ENCODE measurements at regions not wholly inside any gene's neighbourhood (a gene's known extent, or its start where the extent isn't known, plus 50 kb on each side); places are given as distances from the start of the nearest gene placed in this dataset.
A peak's percentile ranks its signal among the peaks of the same experiment; 100 is the strongest.

DNA sequence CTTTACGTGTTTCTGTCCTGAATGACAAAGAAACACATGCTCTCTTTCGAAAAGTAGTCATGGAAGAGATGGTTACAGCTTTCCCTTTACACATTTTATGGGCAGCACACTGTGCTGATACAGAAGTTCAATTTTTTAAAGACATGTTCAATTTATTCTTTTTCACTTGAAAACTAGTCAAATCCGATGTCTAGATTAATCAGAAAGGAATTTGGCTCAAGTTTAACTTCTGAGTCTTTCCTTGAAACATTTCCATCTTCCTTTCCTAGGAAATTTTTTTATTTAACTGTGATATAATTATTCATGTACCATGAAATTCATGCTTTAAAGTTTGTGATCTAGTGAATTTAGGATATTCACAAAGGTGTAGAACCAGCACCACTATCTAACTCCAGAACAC is 360.1 kb downstream of the TNS3 start:
- DNase-seq (ENCODE audit: low read depth): no peak

DNA sequence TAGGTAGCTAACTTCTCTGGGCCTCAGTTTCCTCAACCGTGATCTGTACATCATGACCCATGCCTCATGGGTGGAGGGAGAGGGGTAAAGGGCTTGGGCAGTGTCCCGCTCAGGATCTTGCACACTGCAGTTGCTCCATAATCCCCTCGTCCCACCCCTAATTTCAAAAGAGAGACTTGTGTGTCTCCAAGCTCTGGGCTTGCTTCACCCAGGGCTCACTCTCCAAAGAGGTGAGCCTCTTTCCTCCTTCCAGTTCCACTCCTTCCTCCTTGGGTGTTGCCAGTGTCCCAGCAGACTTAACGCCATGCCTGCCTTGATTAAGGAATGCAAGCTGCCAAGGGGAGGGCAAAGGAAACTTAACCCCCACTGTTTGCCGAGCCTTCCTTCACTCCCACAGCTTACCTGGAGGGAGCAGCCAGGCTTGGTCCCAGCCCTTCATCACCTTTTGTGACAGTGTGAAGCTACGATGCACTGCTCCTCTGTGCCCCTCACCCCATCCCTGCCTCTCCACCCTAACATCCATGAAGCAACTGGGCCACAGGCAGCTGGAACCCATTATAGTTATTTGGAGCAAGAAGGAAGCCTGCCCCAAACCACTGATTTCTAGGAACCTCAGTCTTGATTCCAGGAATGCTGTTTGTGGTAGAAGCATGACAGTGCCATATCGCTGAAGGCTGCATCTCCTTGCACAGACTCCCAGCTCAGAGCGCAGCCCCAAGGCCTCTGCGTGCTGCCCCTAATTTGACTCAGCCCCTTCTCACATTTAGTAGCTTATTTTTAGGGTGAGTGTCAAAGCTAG is 363.3 kb downstream of the TNS3 start:
- no peak for DNase-seq (ENCODE audit: low read depth)

DNA sequence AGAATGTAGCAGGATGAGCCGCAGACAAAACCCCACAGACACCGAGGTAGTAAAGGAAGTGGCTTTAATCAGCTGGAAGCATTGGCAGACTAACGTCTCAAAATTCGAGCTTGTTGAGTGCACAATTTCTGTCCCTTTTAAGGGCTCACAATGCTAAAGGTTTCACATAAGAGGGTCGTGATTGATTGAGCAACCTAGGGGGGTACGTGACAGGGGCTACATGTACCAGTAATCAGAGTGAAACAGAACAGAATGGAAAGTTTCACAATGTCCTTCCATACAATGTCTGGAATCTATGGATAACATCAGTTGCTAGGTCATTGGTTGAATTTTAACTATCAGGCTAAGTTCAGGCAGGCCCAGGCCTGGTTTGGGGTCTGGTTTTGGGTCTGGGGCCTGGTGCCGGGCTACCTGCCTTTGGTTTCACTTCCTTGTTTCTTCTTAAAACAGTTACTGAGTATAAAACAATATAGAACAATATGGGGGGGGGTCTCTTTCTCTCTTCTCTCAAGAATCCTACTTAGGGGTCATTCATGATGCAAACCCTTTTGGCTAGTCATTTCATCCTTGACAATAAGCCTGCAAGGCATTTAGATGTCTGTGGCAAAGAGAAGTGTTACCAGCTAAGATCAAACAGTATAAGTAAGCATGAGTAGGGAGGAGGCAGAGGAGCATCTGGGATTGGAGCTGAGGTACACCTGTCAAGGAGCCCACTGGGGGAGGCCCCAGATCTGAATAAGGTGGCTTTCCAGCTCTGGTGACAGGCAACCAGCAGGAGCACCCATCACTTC is 364.1 kb downstream of the TNS3 start:
- no peak for DNase-seq (ENCODE audit: low read depth)

DNA sequence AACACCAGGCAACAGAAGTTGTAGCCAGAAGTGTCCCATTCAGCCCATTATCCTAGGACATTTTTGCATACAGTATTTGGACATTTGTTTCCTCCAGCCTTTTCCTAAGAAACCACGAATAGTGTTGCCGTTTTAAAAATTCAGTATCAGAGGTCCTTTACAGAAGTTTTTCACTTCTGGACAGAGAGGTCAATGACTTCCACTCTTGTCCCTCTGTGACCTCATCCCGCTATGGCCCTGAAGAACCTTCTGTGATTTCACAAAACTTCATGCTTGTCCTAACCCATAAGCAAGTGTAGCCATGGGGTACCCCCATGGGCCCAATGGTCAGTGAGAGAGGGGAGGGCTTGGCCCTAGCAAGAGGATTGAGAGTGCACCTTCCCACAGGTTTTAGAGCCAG is 364.8 kb downstream of the TNS3 start:
- no peak for DNase-seq (ENCODE audit: low read depth)

DNA sequence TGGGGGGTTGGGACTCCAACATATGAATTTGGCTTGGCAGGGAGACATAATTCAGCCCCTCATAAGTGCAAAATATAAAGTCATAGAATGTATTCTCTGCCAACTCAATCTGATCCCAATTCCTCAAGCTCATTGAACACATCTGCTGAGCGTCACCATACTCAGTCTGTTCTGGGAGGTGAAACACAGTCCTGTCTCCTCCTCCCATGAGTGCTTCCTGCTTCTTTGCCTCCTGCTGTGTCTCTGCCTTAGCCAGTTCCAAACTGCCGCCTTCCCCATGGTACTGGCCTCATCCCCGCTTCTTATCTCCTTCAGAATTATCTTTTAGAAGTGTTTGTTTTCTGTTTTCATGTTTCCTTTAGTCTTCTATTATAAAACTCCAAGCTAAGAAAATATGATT is 365.5 kb downstream of the TNS3 start:
- no peak for DNase-seq (ENCODE audit: low read depth)

DNA sequence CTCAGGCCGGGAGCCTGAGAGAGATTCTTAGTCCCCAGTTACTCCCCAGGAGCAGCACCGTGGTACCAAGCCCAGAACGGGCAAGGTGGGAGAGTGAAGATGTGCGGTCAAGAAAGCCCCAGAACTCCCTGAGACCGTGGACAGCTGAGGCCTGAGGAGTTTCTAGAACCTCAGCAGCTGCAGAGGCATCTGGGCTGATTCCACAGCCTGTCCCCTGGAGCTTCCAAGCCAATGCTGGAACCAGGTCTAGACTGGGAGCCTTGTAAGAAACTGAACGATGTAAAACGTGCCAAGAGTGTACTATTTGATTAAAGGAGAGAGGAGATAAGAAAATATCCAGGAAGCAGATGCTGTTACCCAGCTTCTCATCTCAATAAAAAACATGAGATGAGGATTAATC is 366.3 kb downstream of the TNS3 start:
- no peak for DNase-seq (ENCODE audit: low read depth)

DNA sequence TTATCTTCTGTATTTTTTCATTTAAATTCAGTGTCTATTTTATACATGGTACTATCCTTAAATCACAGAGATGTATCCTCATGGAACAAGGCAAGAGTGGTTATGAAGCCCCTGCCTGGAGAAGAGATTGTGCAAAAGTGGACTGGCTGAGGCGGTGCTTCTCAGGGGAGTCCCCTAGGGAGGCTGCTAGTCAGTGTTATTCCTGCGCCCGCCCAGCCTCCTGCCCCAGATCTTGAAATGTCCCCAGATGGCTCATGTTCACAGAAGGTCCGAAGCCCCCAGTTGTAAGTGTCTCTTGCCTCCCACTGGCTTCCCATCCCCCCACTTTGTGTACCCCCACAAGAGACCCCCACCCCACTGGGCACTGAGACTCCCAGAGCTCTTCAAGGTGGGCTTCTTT is 366.9 kb downstream of the TNS3 start:
- DNase-seq (ENCODE audit: low read depth): no peak

DNA sequence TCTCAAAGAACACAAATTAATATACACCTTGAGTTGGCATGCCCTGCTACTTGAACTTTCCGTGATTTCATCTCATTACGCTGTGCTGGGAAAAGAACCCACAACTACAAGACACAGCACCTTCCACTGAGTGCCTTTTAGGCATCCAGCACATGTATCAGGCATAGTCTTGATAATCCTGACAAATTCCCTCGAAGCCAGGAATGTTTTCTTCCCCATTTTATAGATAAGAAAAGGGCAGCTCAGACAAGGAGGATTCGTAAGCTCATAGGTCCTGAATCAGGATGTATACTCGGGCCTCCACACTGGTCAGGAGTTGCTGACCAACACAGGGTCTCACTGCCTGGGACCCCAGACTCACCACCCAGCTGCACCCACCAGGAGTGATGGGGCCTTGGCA is 368.6 kb downstream of the TNS3 start:
- DNase-seq (ENCODE audit: low read depth): no peak

DNA sequence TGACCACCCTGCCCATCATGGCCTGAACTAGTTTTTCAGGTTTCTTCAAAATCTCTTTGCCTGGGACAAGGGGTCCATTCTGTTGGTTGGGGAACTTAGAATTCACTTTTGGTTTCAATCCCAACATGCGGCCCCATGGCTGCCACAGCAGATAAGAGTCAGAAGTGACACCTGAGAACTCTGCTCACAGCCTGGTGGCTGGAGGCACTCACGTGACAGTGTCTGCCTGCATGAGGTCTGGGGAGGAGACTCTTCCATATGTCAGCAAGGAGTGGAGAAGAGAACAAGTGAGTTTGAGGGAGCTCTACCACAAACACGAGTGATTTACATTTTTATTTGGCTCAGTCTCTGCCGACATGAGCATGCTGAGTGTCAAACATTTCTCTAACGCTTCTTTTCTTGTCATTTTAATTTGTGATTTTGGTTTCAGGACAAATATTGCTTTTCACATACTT is 370.4 kb downstream of the TNS3 start:
- DNase-seq (ENCODE audit: low read depth): no peak

DNA sequence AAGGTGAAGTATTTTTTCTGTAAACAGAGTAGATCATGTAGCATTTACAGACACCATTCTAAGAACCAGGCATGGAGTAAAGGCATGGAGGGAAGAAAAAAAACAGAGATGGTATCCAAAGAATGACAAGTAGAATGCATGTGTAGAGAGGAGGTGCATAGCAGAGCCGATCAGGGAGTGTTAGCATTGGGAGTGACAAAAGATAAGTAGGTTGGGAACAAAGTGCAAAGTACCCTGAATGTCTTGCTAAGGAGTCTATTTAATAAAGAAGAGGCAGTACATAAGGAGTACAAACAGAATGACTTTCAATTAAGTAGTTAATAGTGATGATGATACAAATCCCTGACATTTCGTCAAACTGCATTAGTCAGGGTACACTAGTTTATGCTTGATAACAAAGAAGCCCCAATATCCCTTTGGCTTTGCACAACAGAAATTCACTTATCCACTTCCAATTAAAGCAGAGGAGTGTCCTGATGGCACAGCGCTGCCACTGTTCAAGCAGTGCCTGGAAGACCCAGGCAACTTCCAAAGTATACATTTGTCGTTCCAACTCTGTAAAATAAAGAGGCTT is 371.5 kb downstream of the TNS3 start:
- DNase-seq (ENCODE audit: low read depth): no peak

DNA sequence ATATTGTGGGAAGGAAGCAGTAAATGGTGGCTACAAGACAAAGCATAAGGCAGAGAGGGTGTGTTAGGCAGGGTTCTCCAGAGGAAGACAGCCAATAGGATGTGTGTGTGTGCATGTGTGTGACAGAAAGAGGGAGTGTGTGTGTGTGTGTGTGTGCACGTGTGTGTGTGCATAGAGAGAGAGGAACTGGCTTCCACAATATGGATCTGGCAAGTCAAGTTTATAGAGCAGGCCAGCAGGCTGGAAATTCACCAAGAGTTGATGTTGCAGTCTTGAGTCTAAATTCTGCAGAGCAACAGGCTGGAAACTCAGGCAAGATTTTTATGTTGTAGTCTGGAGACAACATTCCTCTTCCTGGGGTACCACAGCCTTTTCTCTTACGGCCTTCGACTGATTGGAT is 374.0 kb downstream of the TNS3 start:
- no peak for DNase-seq (ENCODE audit: low read depth)

DNA sequence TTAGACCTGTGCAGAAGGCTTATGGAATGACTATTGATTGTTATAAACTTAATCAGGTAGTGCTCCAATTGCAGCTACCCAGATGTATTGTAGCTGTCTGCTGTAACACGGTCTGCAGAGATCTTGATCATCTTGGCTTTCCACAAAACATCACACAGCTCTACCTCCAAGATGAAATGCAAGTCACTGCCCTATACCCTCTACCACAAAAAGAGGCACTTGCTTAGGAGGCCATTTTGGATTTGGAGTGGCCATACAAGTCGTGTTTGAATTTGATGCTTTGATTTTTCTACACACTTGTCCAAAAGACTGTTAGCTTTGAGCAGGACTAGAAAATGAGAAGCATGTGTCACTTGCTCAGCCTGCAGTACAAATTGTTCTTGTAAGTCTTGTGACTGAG is 377.2 kb downstream of the TNS3 start:
- DNase-seq (ENCODE audit: low read depth): no peak

DNA sequence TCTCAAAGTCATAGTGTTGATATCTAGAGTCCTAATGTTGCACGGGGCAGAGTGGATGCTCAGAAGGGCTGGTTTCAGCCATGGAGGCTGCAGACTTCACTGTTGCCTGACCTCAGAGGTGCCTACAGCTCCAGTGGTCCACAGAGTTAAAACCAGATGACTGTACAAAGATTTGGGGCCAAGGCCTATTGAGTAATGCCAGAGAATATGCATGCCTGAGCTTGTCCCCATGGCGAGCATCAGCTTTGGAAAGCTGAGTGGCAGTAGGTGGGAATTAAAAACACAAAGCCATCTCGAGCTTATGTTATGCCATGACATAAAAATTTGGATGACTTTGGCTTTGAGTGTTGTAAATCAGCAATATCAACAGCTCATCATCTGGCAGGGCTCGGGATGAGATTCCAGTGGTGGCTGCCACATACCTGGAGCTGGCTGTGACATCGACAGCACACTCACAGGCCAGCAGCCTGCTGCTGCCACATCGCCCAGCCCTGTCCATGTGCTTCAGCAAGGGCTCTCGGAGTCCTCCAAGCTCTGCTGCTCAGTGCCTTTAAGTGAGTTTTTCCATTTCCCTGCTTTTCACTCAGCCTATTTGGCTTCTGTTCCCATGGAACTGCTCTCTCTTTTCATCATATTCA is 379.6 kb downstream of the TNS3 start:
- DNase-seq (ENCODE audit: low read depth): no peak

DNA sequence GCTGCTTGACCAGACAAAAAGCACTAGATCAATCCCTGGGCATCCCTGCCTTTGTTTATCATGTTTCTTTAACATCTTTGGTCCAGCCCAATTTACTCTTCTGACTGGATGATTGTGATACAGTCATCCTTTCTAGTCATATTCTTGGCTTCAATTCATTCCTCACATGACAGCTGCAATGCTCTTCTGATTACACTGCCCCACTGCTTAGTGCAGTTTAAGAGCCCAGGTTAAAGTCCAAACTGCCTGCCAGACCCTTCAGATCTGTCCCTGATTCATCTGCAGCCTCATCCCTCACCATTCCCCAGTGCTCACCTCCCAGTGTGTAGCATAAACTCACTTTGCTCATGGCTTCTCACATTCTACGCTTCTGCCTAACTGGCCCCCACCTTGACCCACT is 383.8 kb downstream of the TNS3 start:
- peak; percentile 84 for DNase-seq (ENCODE audit: low read depth)

DNA sequence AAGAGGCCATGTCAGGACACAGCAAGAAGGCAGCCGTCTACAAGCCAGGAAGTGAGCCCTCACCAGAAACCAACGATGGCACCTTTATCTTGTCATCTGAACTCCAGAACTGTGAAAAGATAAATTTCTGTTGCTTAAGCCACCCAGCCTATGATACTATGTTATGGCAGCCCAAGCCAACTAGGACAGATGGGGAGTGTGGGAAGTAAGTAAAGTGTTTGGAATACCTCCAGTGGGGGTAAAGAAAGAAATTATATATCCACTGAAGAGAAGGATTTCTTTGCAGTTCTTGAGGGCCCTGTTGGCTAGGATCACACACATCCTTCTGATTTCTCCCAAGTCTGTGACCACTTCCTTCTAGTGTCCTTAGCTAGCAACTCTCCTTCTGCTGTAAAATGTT is 384.4 kb downstream of the TNS3 start:
- DNase-seq (ENCODE audit: low read depth): no peak

DNA sequence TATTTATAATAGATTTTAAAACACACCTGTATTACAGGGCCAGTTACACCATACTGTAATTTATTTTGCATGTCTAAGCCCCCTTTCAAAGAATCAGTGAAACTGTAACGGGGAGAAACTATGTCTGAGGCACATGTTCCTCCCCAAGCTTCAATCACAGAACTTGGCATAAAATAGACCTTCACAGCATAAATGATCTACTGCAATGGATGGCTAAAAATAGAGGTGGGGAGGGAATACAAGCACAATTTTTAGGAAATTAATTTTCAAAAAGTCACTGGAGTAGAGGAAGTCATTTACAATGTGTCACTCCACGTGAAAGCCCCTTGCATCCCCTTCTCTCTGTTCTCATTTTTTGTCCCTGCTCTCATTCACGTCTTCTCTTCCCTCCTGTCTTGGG is 385.2 kb downstream of the TNS3 start:
- no peak for DNase-seq (ENCODE audit: low read depth)

DNA sequence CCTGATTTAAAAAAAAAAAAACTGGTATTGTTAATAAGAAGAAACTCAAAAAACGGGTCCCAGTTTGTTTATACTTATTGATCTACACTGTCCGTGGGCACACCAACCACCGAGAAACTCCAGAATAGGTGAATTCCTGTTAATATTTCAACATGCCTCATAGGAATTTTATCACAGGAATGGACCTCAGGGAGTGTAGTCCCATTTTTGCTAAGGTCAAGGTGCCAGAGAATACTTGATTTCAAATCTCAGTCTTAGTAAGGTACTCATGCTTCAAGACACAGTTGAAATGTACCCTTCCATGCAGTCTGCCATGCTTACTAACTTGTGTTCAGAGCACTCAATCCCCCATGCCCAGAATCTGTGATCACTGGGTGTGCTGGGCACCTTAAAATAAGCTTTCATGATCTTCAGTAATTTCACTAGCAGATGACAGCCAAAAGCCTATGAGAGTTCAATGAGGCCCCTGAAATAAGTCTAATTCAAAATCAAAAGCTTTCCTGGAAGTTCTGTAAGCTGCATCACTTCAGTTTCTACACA is 385.7 kb downstream of the TNS3 start:
- DNase-seq (ENCODE audit: low read depth): no peak

DNA sequence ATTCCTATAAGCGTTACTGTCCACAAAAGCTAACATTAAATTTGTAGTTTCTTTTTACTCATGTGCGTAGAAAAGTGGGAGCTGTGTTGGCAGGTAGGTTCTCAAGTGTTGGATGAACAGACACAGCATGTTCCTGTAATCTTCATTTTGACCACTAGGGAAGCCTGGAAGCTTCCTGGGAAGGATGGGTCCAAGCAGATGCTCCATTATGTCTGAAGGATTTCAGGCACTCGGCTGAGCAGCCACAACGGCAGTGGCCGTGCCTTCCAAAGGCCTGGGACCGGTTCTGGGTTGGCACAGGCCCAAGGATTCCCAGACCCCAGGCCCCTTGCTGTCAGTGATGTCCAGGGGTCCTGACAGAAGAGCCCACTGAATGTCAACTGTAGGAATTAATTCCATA is 386.3 kb downstream of the TNS3 start:
- no peak for DNase-seq (ENCODE audit: low read depth)

DNA sequence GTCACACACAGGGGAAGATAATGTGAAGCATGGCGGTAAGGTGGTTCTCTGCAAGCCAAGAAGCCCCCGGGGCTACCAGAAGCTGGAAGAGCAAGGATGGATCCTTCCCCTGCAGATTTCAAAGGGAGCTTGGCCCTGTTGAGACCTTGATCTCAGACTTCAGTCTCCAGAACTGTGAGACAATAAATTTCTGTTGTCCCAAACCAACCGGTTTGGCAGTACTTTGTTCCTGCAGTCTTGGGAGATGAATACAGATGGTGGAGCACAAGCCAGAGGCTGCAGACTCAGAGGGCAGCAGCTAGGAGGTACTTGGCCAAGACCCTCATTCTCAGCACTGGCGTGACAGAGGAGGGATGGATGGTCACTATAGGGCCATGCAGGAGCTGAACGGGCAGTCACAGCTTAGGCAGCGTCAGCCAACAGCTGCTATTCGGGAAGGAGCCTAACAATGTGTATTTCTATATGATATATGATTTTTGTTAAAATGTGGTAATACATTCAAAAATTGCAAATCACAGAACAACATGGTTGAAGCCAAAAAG is 387.3 kb downstream of the TNS3 start:
- DNase-seq (ENCODE audit: low read depth): no peak

DNA sequence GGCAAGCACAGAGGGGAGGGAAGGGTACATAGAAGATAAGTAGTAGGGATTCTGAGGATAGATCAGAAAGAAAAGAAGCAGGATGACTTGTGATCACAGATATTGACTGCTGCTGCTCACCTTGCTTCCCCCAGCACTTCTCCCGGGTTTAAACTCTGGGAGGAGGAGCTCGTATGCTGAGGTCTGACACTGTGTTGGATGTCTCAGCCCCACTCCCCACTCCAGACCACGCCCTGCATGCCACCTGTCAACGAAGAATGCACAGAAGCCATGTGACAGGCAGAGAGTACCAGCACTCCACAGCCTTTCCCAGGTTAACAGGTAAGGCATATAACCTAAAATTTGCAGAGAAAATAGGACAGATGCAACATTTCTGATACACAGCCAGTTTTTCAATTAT is 388.9 kb downstream of the TNS3 start:
- DNase-seq (ENCODE audit: low read depth): no peak

DNA sequence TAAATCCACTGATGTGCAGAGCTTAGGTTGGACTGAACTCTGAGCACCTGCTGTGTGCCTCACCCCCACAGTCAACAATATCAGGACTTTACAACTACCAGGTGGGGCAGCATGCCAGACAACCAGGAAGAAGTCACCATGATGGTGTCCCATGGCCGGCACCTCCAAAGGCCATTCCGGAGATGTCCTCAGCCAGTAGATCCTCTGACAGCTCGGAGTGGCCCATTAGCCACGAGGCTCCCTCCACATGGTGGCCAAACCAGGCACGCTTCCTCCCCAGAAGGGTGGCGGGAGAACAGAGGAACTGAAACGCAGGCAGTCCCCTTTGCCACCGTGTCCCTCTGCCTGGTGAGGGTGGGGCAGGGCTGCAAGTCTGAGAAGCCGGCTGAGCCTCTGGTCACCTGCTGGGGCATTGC is 390.0 kb downstream of the TNS3 start:
- DNase-seq (ENCODE audit: low read depth): no peak

DNA sequence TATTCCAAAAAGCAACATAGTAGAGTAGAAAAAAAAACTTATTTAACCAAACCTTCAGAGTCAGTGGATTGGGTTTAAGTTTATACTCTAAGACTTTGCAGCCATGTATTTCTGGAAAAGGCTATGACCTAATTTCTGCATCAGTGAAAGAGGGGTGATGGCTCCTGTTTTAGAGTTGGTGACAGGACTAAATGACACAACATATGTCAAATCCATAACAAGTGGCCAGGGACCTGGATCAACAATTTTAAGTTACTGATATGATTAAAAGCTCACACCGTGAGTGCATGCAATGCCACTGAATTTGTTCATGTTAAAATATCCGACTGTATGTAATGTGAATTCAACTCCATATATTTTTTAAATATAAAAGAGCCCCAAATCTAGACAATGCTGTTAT is 390.6 kb downstream of the TNS3 start:
- DNase-seq (ENCODE audit: low read depth): no peak
